ENCODE measurements at regions not wholly inside any gene's neighbourhood (a gene's known extent, or its start where the extent isn't known, plus 50 kb on each side); places are given as distances from the start of the nearest gene placed in this dataset.
"Not testable (repeated sequence)": the region's sequence is repeated elsewhere in the genome, so short reads cannot be mapped to it uniquely, and the experiment has no call there.

DNA sequence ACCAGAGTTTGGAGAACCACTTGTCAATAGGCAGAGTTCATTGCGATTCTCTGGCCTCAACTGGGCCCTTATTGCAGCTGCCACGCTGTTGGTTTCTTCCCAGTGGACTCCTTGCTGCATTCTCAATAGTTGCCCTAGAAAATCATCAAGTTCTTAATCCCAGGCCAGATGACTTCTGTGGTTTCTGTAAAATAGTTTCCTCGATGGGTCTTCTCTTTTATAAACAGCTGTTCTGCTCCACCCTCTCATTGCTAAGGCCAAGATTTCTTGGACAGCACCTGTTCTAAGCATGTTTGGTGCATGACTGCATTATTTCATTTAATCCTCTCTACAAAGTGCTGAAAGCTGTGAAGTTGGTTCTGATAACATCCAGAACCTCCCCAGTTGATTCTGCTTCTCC is 131.0 kb downstream of the BCL2L11 start:
- DNase-seq (ENCODE audit: low read depth) = no peak

DNA sequence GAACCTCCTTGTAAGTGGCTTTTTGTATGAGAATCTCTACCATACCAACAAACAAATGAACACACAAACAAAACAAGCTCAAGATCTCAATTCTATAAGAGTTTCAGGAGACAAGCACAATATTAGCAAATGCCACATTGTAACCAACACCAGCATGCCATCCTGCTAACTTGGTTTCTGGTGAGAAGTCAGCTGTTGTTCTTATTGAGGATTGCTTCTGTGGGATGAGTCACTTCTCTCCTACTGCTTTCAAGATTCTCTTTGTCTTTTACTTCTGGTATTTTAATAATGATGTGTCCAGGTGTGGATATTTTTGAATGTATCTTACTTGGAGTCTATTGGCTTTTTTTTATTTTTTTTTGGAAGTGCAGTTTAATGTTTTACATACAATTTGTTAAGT is 131.7 kb downstream of the BCL2L11 start:
- DNase-seq (ENCODE audit: low read depth) = no peak

DNA sequence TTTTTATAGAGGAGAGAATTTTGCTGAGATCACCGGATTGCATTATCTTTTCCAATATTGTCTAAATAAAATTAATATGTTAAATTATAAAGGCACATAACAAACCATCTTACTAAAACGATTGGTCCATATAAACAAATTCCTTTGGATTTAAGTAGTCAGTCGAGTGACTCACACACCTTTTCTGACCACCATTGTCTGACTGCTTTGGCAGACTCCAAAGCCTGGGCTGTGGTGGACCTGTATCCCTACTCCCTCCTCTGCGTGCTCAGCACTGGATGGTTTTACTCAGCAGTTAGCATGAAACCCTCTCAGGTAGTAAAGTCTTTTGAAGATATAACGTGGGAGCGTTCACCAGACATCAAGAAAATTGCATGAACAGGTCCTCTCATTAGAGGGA is 134.2 kb downstream of the BCL2L11 start:
- not testable (repeated sequence) for DNase-seq (ENCODE audit: low read depth)

DNA sequence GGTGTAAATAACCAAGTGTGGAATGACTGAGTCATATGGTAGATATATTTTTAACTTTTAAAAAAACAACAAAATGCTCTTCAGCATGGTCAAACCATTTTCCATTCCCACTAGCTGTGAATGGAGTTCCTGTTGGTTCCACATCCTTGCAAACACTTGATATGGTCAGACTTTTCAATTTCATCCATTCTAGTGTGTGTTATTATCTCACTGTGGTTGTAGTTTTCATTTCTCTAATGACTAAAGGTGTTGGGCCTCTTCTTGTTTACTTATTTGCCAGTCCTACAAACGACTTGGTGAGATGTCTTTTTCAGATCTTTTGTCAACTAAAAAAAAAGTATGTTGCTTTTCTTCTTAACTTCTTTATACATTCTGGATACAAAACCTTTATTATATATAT is 135.9 kb downstream of the BCL2L11 start:
- DNase-seq (ENCODE audit: low read depth) = not testable (repeated sequence)

GRCh38 chr2:111257607-111258006 is 136.9 kb downstream of the BCL2L11 start:
- not testable (repeated sequence) for DNase-seq (ENCODE audit: low read depth)

GRCh38 chr2:111258318-111258717 is 137.6 kb downstream of the BCL2L11 start:
- DNase-seq (ENCODE audit: low read depth) = not testable (repeated sequence)

GRCh38 chr2:111262627-111263379 is 142.1 kb downstream of the BCL2L11 start:
- not testable (repeated sequence) for DNase-seq (ENCODE audit: low read depth)

- not testable (repeated sequence) for DNase-seq (ENCODE audit: low read depth)
Observed at GRCh38 chr2:111263380-111264017, 142.8 kb downstream of the BCL2L11 start.

- DNase-seq (ENCODE audit: low read depth) = not testable (repeated sequence)
Observed at GRCh38 chr2:111264956-111265355, 144.2 kb downstream of the BCL2L11 start.

- not testable (repeated sequence) for DNase-seq (ENCODE audit: low read depth)
Observed at GRCh38 chr2:111266556-111266955, 145.8 kb downstream of the BCL2L11 start.

DNA sequence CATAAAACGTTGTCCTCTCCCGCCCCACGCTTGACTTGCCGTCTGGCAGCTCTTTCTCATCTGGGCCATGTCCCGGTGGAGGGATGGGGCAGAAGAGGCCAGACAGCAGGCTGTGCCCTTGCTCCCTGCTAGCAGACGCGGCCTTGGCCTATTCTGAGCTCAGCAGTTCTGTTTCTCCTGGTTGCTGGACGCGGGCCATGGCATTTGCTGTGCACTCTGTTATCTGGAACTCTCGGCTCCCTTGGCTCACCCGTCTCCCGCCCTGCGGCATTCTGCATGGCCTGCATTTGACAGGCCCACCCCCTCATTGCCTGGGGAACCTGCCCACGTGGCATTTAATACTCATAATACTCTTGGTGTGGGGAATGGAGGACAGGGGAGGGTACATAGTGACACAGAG is 146.3 kb downstream of the BCL2L11 start:
- not testable (repeated sequence) for DNase-seq (ENCODE audit: low read depth)

DNA sequence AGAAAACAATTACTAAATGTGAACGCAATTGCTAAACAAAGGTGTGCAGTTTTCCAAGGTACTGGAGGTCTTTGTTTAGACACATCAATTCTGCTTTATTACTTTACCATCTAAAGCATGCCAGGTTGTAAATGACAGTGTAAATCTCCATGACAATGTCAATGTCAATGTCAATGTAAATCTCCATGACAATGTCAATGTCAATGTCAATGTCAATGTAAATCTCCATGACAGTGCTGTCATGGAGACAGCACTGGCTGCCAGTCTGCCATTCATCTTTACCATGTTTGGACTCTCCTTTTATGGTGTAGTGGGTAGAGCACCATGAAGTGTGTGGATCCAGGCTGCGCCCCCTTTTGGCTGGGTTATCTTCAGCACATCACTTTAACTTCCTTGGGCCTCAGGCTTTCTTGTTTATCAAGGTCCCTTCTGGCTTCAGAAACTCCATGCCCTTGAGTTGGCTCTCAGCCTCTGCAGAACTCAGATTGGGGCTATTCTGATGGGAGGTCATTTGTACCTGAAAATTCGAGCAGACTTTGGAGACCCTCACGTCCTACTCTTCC is 149.1 kb downstream of the BCL2L11 start:
- DNase-seq (ENCODE audit: low read depth) = not testable (repeated sequence)

DNA sequence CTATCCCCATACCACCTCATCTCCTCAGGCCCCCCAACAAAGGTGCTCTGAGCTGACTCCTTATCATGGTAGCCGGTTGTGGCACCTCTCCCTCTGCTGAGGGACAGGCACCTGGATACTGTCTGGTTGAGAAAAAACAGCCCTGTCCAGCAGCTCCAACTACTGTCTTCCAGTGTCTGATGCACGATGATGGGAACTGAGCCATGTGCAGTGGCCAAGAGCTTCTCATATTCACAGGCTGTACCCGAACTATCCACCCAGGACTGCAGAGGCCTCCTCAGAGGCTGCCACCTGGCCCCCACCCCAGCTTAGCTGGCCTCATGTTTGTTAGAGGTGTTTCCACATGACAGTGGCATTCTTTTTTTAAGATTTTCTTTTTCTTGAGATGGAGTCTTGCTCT is 149.9 kb downstream of the BCL2L11 start:
- not testable (repeated sequence) for DNase-seq (ENCODE audit: low read depth)

DNA sequence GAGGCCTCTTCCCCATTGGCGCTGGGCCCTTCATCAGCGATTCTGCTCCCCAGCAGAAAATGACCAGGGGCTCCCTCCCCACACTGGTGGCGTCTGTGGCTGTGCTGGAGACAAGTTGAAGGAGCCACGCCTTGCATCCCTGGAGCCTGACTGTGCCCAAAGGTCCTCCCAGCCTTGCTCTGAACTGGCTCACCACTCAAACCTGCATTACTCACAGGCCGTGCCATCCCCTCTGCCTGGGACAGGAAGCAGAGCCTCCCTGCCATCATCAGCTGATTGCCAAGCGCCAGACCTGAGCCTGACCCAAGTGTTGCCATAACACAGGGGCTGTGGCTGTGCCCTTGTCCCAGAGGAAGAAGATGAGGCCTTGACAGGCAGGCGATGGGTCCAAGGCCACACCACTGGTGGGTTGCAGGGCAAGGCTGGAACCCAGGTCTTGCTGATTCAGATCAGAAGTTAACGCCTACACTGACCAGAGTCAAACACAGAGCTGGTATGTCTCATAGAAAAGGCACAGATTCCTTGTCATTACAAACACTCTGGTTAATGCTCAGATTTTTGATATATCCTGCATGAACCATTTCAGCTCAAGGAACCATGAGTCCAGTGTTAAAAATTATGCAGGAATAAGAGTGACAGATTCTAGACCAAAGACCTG is 151.1 kb downstream of the BCL2L11 start:
- DNase-seq (ENCODE audit: low read depth) = not testable (repeated sequence)

DNA sequence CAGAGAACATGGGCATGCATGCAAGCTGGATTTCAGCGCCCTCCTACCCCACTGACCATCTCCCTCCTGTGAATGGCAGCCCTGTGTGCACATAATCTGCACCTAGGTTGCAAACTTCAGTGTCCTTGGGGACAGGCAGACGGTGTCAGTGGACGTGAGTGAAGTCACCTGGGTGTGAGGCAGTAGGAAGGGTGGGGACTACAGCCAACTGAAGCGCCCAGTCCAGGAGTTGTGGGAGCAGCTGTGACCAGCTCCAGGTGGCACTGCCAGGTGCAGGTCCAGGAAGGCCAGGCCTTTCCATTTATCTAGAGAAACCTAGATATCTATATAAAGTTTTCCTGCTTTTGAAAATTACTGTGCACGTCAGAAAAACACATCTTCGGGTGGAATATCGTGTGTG is 152.3 kb downstream of the BCL2L11 start:
- DNase-seq (ENCODE audit: low read depth) = not testable (repeated sequence)

- not testable (repeated sequence) for DNase-seq (ENCODE audit: low read depth)
Observed at GRCh38 chr2:111275047-111275853, 154.5 kb downstream of the BCL2L11 start.

GRCh38 chr2:111275854-111276171 is 155.1 kb downstream of the BCL2L11 start:
- DNase-seq (ENCODE audit: low read depth) = not testable (repeated sequence)

DNA sequence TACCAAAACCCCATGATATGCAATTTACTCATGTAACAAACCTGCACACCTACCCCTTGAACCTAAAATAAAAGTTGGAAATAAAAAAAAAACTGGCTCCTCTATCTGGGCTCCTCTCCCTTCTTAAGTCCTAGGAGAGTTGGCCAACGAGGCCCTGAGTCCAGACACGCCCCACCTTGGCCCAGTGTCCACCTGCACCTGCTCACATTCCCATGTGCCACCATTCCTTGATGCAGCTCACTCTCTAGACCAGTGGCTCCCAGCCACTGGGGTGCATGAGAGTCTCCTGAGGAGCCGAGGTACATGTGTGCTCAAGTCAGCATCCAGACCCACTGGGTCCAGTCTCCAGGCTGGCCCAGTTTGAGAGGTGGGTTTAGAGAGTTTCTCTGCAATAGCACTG is 157.4 kb downstream of the BCL2L11 start:
- not testable (repeated sequence) for DNase-seq (ENCODE audit: low read depth)

DNA sequence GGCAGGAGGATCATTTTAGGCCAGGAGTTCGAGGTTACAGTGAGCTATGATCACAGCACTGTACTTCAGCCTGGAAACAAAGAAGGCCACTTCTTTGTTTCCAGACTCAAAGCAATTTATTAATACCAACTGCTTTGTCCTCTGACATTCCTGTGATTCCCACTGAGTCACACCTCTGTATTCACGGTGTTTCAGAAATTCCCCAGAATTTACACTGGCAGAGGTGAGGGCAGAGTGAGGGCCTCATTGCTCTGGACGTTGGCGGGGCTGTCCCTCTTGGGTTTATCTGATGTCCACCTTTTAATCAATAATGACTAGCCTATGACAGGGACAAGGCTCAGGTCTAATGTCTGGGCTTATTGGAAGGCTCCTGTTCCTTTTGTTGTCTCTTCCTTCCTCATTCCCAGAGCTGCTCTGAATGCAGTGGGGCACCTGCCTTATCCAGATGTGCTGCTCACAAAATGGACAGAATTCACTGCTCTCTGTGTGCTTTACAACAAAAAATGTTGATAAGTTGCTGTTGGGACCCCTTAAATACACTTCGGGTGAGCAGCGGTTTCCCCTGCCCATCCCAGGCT is 160.1 kb downstream of the BCL2L11 start:
- DNase-seq (ENCODE audit: low read depth) = not testable (repeated sequence)

DNA sequence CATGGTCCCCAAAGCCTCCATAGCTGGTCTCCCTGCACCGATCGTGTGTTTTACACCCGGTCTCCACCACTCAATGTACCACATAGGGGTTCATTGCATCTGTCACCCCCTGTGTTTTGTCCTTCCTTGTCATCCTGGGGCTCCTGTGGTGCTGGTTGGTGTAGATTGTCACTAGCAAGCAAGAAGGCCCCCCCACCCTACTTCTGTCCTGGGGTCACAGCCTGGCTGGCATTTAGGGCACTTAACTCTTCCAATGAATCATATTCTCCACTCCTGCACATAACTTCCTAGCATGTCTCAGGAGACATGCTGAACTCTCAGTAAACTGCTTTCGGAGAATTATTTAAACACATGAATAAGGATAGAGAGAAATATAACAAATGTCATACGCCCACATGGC is 161.4 kb downstream of the BCL2L11 start:
- DNase-seq (ENCODE audit: low read depth) = not testable (repeated sequence)
